HAP-1 (cell line): ENCODE measurements at regions not wholly inside any gene's neighbourhood (a gene's known extent, or its start where the extent isn't known, plus 50 kb on each side); places are given as distances from the start of the nearest gene placed in this dataset.

ENCODE experiments used
- DNase-seq, 2 experiments: peaks; one replicate each; pipeline ENCODE4 v3.0.0-alpha.2; 2016 to 2020; ENCODE audit warnings: low spot score in 2 of 2
- H3K27me3 ChIP-seq: fragments of 250-450 bp; sonication (Bioruptor Pico); 2 replicates; pipeline ENCODE4 v1.5.1; 2020; ENCODE audit warnings: low read depth, mild to moderate bottlenecking, moderate library complexity
- H3K36me3 ChIP-seq: fragments of 250-450 bp; sonication (Bioruptor Pico); replicated peaks from 2 replicates; pipeline ENCODE4 v1.5.1; 2020; ENCODE audit warnings: mild to moderate bottlenecking
- H3K4me1 ChIP-seq: fragments of 250-450 bp; sonication (Bioruptor Pico); 2 replicates; pipeline ENCODE4 v1.5.1; 2020; ENCODE audit warnings: mild to moderate bottlenecking
- H3K4me3 ChIP-seq: fragments of 250-450 bp; sonication (Bioruptor Pico); 2 replicates; pipeline ENCODE4 v1.5.1; 2020; ENCODE audit warnings: mild to moderate bottlenecking, moderate library complexity
- H3K9me3 ChIP-seq: fragments of 250-450 bp; sonication (Bioruptor Pico); 2 replicates; pipeline ENCODE4 v1.5.1; 2020; ENCODE audit warnings: mild to moderate bottlenecking, moderate library complexity
- in situ Hi-C: fragments of 300-500 bp; cut with MboI; formaldehyde crosslinking; loops from 3 replicates; pipeline ENCODE4 v1.14.3; 2020; ENCODE audit warnings: low sequenced_read_pairs, inconsistent platforms, mixed read lengths

DNA sequence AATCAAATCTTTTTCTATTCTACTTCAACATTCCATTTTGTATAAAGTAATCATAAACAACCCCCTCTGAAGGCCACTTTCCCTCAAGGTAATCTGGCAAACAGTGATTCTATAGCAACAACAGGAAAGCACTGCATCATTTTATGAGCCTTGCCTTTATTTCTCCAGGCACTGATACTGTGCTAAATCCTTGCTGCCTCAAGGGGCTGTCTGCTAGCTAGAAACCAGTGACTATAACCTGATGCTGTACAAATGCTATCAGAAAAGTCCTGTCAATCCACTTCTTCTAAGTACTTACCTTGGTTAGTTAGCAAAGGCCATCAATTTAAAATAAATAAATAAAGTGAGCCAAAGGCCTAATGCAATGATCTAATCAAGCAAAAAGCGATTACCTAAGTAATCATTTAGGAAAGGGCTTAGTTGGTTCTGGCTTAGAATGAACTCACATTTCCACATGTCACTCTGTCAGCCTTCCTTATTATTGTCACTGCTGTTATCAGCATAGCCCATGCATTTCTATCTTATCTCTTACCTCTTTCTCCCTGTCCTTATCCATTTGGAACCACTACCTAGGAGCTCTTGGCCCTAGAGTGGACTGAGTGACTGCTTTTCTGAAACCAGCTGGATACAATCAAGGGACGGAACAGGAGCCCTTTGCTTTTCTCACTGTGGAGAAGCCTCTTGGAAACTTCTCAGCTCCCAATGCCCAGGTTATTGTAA, 246.1 kb upstream of the MEF2C start:
- Histone ChIP-seq H3K4me1 (0 out of 2 replicates have a peak, but pooled peaks cover 2% of the 10 kb centered on the region), H3K27me3 (no peaks in the 10 kb centered on the region), H3K4me3 (no peak overlapping the region), H3K9me3 (no peaks in the 10 kb centered on the region), H3K36me3 (no peaks in the 10 kb centered on the region)
- DNase-seq, result no peak
- in situ Hi-C loops, result no loop called here

DNA sequence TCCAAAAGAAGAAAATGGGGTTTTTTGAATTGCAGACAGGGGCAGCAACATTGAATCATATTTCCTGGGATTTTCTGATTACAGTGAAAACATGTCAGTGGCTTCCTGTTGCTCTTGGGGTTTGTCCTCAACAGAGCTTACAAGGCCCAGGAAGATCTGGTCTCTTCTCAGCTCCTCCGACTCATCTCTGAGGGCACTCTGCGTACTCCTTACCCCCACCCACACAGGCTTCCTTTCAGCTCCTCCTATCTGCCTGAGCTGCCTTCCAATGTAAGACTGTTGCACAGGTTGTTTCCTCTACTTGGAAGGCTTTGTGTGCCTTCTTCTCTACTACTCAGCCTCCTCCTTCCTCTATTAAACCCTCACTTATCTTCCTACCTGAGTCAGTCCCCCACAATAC, 245.1 kb upstream of the MEF2C start:
- H3K4me1 ChIP-seq, result 0 out of 2 replicates have a peak, but pooled peaks cover 2% of the 10 kb centered on the region
- H3K36me3 ChIP-seq, result no peaks in the 10 kb centered on the region
- H3K27me3 ChIP-seq, result no peaks in the 10 kb centered on the region

DNA sequence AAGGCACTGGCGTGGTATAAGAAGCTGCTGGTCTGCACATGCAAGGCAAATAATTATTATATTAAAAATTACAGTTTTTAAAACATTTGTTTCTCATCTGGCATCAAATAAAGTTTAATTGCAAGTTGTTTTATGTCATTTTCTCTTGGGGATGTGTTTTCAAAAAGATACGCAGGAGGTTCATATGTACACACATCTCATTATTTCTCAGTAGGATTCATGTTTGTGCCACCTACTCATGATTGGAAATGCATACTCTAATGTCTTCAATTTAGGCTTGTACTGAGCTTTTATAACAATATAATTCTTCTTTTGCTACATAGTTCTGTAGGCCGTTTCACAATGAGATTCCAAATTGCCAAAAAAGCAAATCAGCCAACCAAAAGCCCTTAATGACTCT, 244.2 kb upstream of the MEF2C start:
- H3K9me3 ChIP-seq, result no peaks in the 10 kb centered on the region
- H3K4me1 ChIP-seq, result 0 out of 2 replicates have a peak, but pooled peaks cover 2% of the 10 kb centered on the region
- no peaks in the 10 kb centered on the region for H3K36me3 ChIP-seq
- H3K27me3 ChIP-seq, result no peaks in the 10 kb centered on the region
- no peak for DNase-seq
- in situ Hi-C loops, result no loop called here
- H3K4me3 ChIP-seq, result no peak overlapping the region

More for the DNA sequence above, 245.1 kb upstream of the MEF2C start:
- Histone ChIP-seq H3K4me3 (no peak overlapping the region), H3K9me3 (no peaks in the 10 kb centered on the region)
- DNase-seq, result no peak
- in situ Hi-C loops, result no loop called here

GRCh38 chr5:89125372-89125771, 242.4 kb upstream of the MEF2C start:
- DNase-seq, result no peak
- Histone ChIP-seq H3K4me1 (no peaks in the 10 kb centered on the region), H3K4me3 (no peak overlapping the region), H3K36me3 (no peaks in the 10 kb centered on the region), H3K27me3 (no peaks in the 10 kb centered on the region), H3K9me3 (no peaks in the 10 kb centered on the region)
- in situ Hi-C loops, result no loop called here

DNA sequence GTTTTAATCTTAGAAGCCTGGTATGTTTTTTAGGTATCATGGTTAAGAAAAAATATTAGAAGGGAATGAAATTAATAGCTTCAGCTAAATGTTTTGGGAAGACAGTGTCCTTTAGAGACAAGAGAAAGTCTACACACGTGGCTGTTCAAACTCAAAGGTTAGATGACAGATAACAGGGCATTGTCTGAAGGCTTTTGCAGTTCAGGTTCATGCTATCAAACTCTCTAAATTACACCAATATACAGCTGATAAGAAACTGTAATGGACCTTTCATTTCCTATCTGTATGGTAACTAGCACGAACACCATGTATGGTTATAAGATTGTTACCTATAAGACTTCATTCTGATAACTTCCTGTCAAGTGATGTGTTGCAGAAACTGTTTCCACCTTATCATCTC, 240.6 kb upstream of the MEF2C start:
- in situ Hi-C loops, result no loop called here
- Histone ChIP-seq H3K4me1 (no peaks in the 10 kb centered on the region), H3K4me3 (no peak overlapping the region), H3K27me3 (no peaks in the 10 kb centered on the region), H3K36me3 (no peaks in the 10 kb centered on the region), H3K9me3 (no peaks in the 10 kb centered on the region)
- DNase-seq, result no peak

DNA sequence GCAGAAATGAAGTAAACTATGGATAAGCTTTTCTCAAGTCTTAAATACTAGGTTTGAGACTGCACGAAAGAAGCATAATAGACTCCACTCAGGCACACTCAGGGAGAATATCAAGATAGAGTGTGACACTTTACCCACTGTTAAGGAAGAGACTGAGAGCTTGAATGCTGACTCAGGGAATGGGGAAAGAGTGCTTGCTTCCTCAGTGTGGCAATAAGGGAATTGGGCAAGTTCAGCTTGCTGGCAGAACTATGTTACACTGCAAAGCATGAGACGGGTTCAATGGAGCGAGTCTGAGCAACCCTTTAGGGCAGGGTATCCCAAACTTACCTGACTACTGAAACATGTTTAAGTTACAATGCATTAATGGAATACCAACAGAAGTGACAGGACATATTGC, 237.7 kb upstream of the MEF2C start:
- Histone ChIP-seq H3K4me1 (no peaks in the 10 kb centered on the region), H3K4me3 (no peak overlapping the region), H3K36me3 (no peaks in the 10 kb centered on the region), H3K27me3 (no peaks in the 10 kb centered on the region), H3K9me3 (no peaks in the 10 kb centered on the region)
- in situ Hi-C loops, result no loop called here
- no peak for DNase-seq

DNA sequence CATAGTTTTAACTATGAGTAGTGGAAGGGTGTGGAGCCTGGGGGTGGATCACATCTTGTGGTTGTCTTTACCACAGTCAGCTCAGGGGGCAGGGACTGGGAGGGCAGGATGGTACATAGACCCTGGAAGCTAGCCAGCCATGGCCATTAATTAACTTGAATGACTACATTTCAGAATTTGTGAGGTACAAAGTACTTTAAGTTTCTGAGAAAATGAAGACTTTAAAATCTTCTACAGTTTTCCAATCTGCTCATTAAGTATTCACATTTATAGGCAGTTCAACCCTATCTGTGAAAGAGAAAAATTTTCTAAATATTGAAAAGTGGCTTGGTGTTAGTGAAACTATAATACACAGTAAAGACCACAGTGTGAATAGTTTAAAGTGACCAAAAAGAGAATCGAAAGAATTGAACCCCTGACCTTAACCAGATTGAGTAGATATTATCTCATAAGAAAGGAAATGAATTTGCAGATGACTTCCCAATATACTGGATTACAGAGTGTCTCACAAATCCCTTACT, 234.2 kb upstream of the MEF2C start:
- no peaks in the 10 kb centered on the region for H3K36me3 ChIP-seq
- in situ Hi-C loops, result no loop called here
- no peak for DNase-seq
- H3K4me1 ChIP-seq, result peaks cover 7% of the 10 kb centered on the region
- H3K27me3 ChIP-seq, result no peaks in the 10 kb centered on the region
- H3K4me3 ChIP-seq, result no peak overlapping the region
- no peaks in the 10 kb centered on the region for H3K9me3 ChIP-seq

- in situ Hi-C loops, result no loop called here
- DNase-seq, result no peak
Observed at GRCh38 chr5:89110916-89111646, 228.1 kb upstream of the MEF2C start.

GRCh38 chr5:89106480-89106879, 223.5 kb upstream of the MEF2C start:
- H3K4me1 ChIP-seq, result no peaks in the 10 kb centered on the region
- DNase-seq, result no peak
- H3K36me3 ChIP-seq, result no peaks in the 10 kb centered on the region
- no peaks in the 10 kb centered on the region for H3K27me3 ChIP-seq
- H3K4me3 ChIP-seq, result no peak overlapping the region
- in situ Hi-C loops, result no loop called here
- H3K9me3 ChIP-seq, result no peaks in the 10 kb centered on the region

More at GRCh38 chr5:89110916-89111646, 228.1 kb upstream of the MEF2C start:
- Histone ChIP-seq H3K36me3 (no peaks in the 10 kb centered on the region), H3K27me3 (no peaks in the 10 kb centered on the region), H3K4me3 (no peak overlapping the region), H3K4me1 (peaks cover 12% of the 10 kb centered on the region), H3K9me3 (no peaks in the 10 kb centered on the region)

GRCh38 chr5:89105836-89106235, 222.9 kb upstream of the MEF2C start:
- H3K4me3 ChIP-seq, result no peak overlapping the region
- no peaks in the 10 kb centered on the region for H3K9me3 ChIP-seq
- H3K27me3 ChIP-seq, result no peaks in the 10 kb centered on the region
- in situ Hi-C loops, result no loop called here
- no peak for DNase-seq
- no peaks in the 10 kb centered on the region for H3K36me3 ChIP-seq
- H3K4me1 ChIP-seq, result no peaks in the 10 kb centered on the region

GRCh38 chr5:89105171-89105695, 222.2 kb upstream of the MEF2C start:
- H3K4me1 ChIP-seq, result no peaks in the 10 kb centered on the region
- no peaks in the 10 kb centered on the region for H3K27me3 ChIP-seq
- H3K36me3 ChIP-seq, result no peaks in the 10 kb centered on the region
- no peak overlapping the region for H3K4me3 ChIP-seq
- in situ Hi-C loops, result no loop called here
- H3K9me3 ChIP-seq, result no peaks in the 10 kb centered on the region
- DNase-seq, result no peak

GRCh38 chr5:89098199-89098756, 215.3 kb upstream of the MEF2C start:
- Histone ChIP-seq H3K9me3 (no peaks in the 10 kb centered on the region), H3K4me3 (no peak overlapping the region), H3K36me3 (no peaks in the 10 kb centered on the region), H3K4me1 (no peaks in the 10 kb centered on the region), H3K27me3 (no peaks in the 10 kb centered on the region)
- no peak for DNase-seq
- in situ Hi-C loops, result no loop called here

DNA sequence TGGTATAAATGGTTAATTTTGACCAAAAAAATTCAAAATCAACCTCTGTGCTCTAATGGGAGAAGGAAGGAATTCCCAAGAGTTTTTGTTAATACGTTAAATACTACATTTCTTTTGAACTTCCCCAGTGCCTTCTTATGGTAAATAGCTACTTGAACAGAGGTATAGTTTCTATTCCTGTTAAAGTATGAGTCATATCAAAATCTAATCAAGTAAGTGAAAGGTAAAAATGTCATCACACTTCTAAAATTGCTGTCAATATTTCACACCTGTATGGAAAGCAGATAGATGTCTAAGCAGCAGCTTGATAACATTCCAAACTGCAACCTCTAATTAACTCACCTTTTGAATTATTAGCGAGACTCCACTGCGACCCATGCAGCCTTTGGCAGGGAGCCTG, 214.1 kb upstream of the MEF2C start:
- in situ Hi-C loops, result no loop called here

DNA sequence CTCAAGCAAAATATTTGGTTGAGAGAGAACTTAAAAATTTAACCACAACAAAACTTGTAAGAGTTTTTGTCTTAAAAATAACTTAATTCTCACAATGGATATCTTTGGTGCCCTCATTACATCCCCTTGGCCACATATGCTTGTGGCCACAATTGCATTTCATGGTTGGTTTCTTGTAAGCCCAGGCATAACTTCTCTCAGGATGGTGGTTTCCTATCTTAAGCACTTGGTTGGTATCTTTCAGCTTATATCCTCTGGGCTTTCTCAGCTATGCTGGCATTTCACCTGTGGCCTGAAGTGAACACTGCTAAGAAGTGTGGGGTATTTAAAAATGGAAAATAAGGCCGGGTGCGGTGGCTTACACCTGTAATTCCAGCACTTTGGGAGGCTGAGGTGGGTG, 212.4 kb upstream of the MEF2C start:
- no peak for DNase-seq
- H3K27me3 ChIP-seq, result no peaks in the 10 kb centered on the region
- no peaks in the 10 kb centered on the region for H3K9me3 ChIP-seq
- H3K4me3 ChIP-seq, result no peak overlapping the region
- in situ Hi-C loops, result no loop called here
- H3K36me3 ChIP-seq, result no peaks in the 10 kb centered on the region
- peaks cover 3% of the 10 kb centered on the region for H3K4me1 ChIP-seq

More for the DNA sequence above, 214.1 kb upstream of the MEF2C start:
- Histone ChIP-seq H3K4me3 (no peak overlapping the region), H3K9me3 (no peaks in the 10 kb centered on the region), H3K27me3 (no peaks in the 10 kb centered on the region), H3K4me1 (no peaks in the 10 kb centered on the region), H3K36me3 (no peaks in the 10 kb centered on the region)
- DNase-seq, result no peak
